ENCODE measurements at regions not wholly inside any gene's neighbourhood (a gene's known extent, or its start where the extent isn't known, plus 50 kb on each side); places are given as distances from the start of the nearest gene placed in this dataset.

DNA sequence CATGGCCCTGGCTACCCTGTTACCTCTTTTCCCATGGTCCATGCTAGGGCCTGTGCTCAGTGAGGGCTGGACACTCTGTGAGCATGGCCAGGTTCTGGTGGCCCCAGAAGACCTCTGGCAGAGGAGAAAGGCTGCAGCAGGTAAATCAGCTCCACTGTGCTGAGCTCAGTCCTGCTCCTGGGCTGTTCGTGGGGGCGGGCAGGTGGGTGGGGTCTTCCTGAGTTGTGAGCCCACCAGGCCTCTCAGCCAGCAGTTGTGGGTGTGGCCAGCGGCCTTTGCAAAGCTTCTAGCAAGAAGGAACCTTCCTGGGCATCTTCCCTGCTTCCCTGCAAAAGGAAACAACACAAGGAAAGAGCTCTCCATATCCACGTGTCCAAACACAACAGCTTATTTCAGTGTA, 85.3 kb upstream of the STX18 start:
- TF ChIP-seq, protein P1, sequence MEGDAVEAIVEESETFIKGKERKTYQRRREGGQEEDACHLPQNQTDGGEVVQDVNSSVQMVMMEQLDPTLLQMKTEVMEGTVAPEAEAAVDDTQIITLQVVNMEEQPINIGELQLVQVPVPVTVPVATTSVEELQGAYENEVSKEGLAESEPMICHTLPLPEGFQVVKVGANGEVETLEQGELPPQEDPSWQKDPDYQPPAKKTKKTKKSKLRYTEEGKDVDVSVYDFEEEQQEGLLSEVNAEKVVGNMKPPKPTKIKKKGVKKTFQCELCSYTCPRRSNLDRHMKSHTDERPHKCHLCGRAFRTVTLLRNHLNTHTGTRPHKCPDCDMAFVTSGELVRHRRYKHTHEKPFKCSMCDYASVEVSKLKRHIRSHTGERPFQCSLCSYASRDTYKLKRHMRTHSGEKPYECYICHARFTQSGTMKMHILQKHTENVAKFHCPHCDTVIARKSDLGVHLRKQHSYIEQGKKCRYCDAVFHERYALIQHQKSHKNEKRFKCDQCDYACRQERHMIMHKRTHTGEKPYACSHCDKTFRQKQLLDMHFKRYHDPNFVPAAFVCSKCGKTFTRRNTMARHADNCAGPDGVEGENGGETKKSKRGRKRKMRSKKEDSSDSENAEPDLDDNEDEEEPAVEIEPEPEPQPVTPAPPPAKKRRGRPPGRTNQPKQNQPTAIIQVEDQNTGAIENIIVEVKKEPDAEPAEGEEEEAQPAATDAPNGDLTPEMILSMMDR (IDR thresholded peaks at IDR 0.05), result no peak
- no peak for TF ChIP-seq POLR2A (IDR thresholded peaks at IDR 0.05)

Measured in esophagus squamous epithelium (tissue), 4 donors.